ENCODE measurements at regions not wholly inside any gene's neighbourhood (a gene's known extent, or its start where the extent isn't known, plus 50 kb on each side); places are given as distances from the start of the nearest gene placed in this dataset.

DNA sequence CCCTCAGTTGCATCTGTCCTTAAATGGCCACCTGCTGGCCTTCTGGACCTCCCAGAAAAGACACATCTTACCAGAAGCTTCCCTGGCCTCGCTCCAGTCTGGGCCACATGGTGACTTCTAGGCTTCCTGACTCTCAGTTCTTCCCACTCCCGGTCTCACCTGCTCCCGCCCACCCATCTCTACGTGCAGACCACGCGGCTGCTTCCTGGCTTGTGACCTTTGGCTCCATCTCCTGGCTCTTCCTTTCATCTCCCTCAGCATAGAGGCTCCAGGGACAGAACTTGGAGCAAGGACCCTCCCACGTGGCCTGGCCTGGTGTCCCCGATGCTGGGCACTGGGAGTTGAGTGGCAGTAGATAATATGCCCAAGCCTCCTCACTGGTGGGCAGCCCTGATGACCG, 124.9 kb upstream of the IRF2BP2 start:
- DNase-seq (ENCODE audit: low read depth): no peak

DNA sequence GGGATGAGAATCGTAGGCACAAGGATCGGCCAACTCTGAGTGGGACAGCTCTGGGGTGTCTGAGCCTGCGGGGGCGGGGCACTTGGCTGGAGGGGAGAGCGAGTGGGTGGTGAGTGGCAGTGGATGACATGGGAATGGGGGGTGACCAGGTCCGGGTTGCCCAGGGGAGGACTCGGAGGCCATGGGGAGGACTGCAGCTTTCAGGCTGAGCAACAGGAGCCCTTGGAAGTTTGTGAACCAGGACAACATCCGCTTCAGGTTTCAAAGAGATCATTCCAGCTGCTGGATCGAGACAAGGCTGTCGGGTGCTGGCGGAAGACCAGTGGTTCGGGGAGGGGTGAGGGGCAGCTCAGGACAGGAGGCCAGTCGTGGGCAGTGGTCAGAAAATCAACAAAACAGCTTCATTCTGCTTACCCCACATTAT, 124.4 kb upstream of the IRF2BP2 start:
- no peak for DNase-seq (ENCODE audit: low read depth)

GRCh38 chr1:234733427-234733826, 123.4 kb upstream of the IRF2BP2 start:
- no peak for DNase-seq (ENCODE audit: low read depth)

DNA sequence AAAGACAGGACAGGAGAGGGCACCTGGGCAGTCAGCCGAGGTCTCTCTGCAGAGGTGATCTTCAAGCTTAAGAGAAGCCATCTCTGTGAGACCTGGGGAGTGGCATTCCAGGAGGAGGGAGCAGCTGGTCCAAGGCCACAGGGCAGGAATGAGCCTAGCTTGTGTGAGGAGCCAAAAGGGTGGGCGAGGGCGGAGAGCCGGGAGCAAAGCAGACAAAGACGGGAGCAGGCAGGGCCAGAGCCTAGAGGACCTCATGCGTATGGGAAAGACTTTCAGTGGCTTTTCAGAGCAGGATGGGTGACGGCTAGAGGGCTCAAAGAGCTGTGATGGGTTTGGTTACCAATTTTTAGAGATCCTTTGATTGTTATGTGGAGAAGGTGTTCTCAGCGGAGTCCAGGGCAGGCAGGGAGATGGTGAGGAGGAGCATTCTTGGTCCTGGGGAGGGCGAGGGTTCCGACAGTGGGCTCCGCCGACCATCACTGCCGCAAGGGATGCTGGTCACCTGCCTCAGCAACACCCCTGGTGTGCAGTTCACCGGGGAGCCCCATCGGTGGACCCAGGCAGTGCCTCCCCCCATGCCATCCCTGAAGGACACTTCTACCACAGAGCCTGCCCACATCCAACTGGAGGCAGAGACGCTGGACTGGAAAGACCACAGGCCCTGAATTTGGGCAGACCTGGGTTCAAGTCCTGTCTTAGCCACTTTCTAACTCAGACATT, 122.9 kb upstream of the IRF2BP2 start:
- DNase-seq (ENCODE audit: low read depth): no peak

DNA sequence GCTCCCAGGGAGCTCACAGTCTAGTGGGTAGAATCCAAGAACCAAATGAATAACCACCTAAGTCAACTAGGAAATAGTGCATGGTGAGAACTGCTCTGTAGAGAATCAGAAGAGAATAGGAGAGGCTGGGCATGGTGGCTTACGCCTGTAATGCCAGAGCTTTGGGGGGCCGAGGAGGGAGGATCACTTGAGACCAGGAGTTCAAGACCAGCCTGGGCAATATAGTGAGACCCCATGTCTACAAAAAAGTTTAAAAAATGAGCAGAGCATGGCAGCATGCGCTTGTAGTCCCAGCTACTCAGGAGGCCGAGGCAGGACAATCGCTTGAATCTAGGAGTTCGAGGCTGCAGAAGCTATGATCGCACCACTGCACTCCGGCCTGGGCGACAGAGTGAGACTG, 122.3 kb upstream of the IRF2BP2 start:
- no peak for DNase-seq (ENCODE audit: low read depth)

- DNase-seq (ENCODE audit: low read depth): no peak
Measured at GRCh38 chr1:234731569-234732085, 121.6 kb upstream of the IRF2BP2 start.

DNA sequence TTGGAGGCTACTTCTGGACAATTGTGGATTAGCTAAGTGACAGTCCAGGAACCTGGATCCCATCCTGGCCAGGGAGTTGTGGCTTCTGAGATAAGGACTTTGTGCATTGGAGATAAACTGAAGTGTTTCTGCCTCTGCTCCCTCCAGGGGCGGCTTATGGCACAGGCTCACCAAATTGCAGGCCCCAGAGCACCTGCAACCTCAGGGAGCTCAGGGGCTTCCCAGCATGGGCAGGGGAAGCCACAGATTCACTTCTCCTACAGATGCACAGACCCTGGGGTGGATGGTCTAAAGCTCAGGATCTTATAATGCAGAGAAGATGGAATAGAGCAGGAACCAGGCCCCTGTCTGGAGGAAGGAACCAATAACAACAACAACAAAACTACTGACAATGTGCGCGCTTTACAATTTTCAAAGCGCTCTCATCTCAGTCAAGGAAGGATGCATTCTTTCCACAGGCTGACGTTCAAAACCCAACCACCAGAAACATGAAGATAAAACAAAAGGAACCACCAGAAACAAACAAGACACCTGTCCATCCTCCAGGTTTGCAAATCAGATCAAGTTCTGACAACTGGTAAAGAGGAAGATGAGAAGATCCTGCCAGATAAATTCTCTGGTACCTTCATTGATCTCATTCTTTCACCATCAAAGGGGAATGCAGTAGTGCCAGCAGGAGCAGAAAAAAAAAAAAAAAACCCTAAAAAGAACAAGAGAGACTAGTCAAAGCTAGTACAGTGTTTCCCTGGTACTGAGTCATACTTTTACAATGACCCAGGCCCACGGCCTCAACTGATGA, 121.0 kb upstream of the IRF2BP2 start:
- peak; percentile 72 for DNase-seq (ENCODE audit: low read depth)

GRCh38 chr1:234730475-234730769, 120.4 kb upstream of the IRF2BP2 start:
- no peak for DNase-seq (ENCODE audit: low read depth)

DNA sequence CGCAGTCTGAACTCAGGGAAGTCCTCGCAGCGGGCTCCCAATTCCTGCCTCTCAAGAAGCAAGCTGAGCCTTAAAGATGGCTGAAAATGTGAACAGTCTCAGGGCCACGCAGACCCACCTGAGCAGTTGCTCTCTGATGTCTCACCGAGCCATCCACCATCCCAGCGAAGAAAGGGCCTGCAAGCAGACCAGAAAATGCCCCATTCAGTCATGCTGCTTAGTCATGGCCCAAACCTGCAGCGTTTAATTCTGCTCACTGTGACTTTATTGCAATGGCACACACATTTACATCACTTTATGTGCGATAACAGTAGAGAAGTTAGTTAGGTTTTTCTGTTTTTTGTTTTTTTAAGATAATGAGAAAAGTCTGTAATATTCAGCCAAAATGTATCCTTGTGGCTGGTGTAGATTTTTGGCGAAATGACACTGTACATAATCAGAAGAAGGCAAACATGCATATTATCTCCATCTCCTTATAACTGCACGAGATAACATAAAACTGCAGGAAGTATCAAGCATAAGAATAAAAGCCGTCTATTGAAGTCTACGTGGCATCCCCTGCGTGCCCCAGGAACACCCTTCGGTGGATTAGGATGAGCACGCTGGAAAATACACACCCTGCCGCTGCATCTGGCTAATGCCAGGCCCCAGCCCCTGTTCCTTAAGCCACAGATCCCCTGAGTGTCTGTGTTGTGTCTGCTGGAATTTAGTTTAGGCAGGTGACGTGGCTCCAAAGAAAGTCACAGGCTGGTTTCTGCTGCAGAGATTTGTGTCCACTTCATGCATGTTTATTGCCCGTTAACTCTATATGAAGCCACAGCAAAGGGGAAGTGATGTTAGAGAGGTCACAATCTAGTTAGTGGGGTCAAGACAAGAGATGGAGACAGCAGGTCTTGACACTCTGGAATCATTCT, 119.8 kb upstream of the IRF2BP2 start:
- peak; percentile 51 for DNase-seq (ENCODE audit: low read depth)

DNA sequence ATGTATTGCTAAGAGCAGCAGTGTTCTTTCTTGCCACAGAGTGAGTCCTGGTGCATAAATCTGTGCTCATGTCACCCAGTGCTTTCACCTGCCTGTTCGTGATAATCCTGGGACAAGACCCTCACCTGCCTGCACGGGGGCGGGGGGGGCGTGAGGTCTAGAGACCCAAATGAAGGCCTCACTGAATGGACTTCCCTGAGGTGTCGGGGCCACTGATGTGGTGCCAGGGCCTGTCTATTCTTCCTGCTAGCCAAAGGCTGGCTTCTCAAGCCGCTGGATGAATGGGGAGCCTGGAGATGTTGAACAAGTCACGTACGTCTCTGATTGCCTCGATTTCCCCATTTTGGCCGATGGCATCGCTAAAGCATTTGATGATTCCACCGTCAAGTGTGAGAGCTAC, 118.8 kb upstream of the IRF2BP2 start:
- DNase-seq (ENCODE audit: low read depth): no peak

DNA sequence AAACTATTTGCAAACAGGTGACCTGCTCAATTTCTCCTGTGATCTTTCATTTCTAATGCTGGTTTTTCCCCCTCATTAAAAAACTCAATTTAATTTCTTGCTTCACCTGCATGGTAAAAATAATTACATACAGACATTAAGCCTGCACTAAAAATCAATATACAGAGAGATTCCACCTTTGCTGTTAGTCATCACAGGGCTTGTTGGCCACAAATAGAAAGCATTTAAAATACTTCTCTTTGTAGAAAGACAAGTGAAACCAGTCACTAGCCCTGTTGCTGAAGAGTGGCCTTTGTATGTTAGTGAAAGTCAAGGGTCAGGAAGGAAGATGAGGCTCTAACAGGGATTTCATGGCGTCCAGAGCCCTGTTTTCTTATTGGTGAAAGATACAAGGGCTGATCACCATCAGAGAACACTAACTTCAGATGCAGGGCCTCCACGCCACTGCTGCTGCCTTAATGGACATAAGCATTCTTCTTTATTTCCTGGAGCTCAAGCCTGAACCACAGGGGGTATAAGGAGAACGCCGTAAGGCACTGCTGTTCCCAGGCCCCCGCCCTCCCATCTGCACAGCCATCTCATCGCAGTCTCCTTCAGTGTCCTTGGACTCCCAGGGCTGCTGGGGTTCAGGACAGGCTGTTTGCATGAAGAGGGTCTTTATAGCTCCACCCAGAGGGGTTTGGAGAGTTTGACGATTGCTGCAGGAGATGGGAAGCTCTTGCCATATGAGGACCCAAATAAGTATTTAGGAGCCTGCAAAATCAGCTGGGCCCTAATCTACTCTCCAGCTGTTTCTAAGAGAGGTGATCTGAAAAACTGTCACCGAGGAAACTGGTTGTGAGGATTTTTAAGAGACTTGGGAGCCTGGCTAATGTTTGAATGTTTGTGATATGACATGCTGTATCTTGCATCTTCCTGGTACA, 117.3 kb upstream of the IRF2BP2 start:
- DNase-seq (ENCODE audit: low read depth): no peak

GRCh38 chr1:234726359-234726943, 116.5 kb upstream of the IRF2BP2 start:
- no peak for DNase-seq (ENCODE audit: low read depth)

- no peak for DNase-seq (ENCODE audit: low read depth)
Measured at GRCh38 chr1:234725177-234726132, 115.5 kb upstream of the IRF2BP2 start.

DNA sequence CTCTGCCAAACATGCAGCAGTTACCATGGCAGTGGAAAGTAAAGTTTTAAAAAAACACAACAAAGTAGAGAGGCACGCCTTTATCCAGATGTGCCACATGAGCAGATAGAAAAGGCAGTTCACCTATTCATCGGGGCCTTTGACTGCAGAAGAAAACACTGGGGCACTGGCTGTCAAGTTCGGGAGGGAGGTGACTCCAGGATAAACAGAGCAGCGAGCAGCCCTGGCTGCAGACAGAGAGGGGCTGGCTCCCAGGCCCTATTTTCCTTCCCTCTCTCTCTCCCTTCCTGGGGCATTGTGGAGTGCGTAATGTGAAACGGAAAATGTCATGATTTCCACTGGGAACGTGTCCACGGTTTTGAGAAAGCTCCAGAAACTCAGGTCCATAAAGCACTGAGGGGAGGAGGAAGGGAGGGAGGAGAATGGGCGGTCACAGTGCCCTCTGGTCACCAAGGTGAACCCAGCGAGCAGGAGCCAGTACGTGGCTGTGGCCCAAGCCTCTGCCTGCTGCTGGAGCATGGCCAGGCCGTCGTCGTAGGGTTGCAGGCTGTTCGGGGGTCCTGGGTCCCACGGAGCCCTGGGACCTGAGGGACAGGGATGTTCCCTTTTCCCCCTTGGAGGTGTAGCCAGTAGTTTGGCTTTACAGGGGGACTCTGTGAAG, 114.7 kb upstream of the IRF2BP2 start:
- no peak for DNase-seq (ENCODE audit: low read depth)

- peak; percentile 89 for DNase-seq (ENCODE audit: low read depth)
Measured at GRCh38 chr1:234722904-234723720, 113.1 kb upstream of the IRF2BP2 start.

- DNase-seq (ENCODE audit: low read depth): no peak
Measured at GRCh38 chr1:234722270-234722704, 112.3 kb upstream of the IRF2BP2 start.

DNA sequence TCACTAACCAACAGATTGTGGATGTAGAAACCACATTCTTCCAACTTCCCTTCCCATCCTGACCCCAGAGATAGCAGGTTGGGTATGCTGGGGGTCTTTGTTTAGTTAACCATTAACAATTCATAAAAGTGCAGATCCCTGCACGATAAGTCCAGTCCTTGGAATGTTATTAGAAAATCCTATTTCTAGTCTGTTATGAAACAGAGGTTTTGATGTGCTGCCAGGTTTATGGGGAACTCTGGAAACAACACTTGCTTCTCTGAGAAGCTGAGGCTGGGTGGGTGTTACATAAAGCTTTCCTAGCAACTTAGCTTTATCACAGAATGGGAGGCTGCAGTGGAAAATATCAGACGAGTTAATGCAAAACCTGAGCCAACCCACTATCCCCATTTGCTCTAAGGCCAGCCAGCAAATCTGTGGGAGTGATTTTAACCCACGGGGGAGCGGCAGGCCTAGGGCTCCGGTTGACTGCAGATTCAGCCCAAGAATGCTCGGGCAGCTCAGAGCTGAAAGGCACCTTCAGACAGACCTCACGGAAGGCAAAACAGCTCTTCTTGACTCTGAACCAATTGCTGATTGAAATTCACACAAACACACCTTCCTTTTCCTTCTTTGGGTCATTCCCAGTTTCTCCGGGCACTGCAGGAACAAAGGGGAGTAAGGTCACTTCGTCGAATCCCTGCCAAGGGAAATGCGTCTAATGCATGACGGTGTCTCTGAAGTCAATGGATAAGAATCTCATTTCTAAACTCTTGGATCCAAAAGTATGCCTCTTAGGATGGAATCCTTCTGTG, 111.7 kb upstream of the IRF2BP2 start:
- peak; percentile 58 for DNase-seq (ENCODE audit: low read depth)

Measured in Daoy (cell line).